ENCODE measurements at regions not wholly inside any gene's neighbourhood (a gene's known extent, or its start where the extent isn't known, plus 50 kb on each side); places are given as distances from the start of the nearest gene placed in this dataset.

- no peak for TF ChIP-seq CTCF (IDR thresholded peaks at IDR 0.05)
- no peak for TF ChIP-seq POLR2AphosphoS5 (IDR thresholded peaks at IDR 0.05)
- TF ChIP-seq POLR2A (IDR thresholded peaks at IDR 0.05): no peak
- no peak for TF ChIP-seq EP300 (IDR thresholded peaks at IDR 0.05)
Measured at GRCh38 chr9:90961375-90961774, 159.8 kb downstream of the SYK start.
